Liver (tissue), 8 donors: ENCODE measurements at regions not wholly inside any gene's neighbourhood (a gene's known extent, or its start where the extent isn't known, plus 50 kb on each side); places are given as distances from the start of the nearest gene placed in this dataset.

Experiments used
- DNase-seq: peaks from one replicate; pipeline ENCODE4 v3.0.0-alpha.2; 2017; ENCODE audit warnings: low spot score
- H3K27ac ChIP-seq, 2 donors: one replicate each; pipeline ENCODE4 v1.7.0; 2013; ENCODE audit warnings: inconsistent platforms in 2 of 2, low read length in 2 of 2, control low read depth in 1 of 2, low read depth in 1 of 2, mild to moderate bottlenecking in 1 of 2
- H3K27me3 ChIP-seq, 4 donors: one replicate each; pipeline versions ENCODE4 v1.6.1 to v1.7.0; 2013; ENCODE audit warnings: low read length in 3 of 4, inconsistent platforms in 1 of 4, mild to moderate bottlenecking in 1 of 4, moderate library complexity in 1 of 4; ENCODE audit not compliant: control insufficient read depth in 4 of 4, insufficient read depth in 4 of 4
- H3K36me3 ChIP-seq, 4 donors: one replicate each; pipeline versions ENCODE4 v1.6.1 to v1.7.0; 2013; ENCODE audit warnings: low read length in 3 of 4, mild to moderate bottlenecking in 3 of 4, low read depth in 1 of 4, moderate library complexity in 1 of 4; ENCODE audit not compliant: control insufficient read depth in 4 of 4, insufficient read depth in 3 of 4
- H3K4me1 ChIP-seq, 4 donors: one replicate each; pipeline versions ENCODE4 v1.6.1 to v1.7.0; 2013; ENCODE audit warnings: low read length in 3 of 4, mild to moderate bottlenecking in 3 of 4, moderate library complexity in 1 of 4; ENCODE audit not compliant: control insufficient read depth in 4 of 4, insufficient read depth in 4 of 4
- H3K4me3 ChIP-seq, 3 donors: one replicate each; pipeline versions ENCODE4 v1.6.1 to v1.7.0; 2013; ENCODE audit warnings: low read length in 3 of 3, control low read depth in 1 of 3, low read depth in 1 of 3, mild to moderate bottlenecking in 1 of 3
- H3K9ac ChIP-seq, 2 donors: one replicate each; pipeline ENCODE4 v1.7.0; 2013; ENCODE audit warnings: low read length in 2 of 2, mild to moderate bottlenecking in 2 of 2, moderate library complexity in 2 of 2, control low read depth in 1 of 2, low read depth in 1 of 2
- H3K9me3 ChIP-seq, 4 donors: one replicate each; pipeline versions ENCODE4 v1.6.1 to v1.7.0; 2013; ENCODE audit warnings: low read length in 3 of 4; ENCODE audit not compliant: control insufficient read depth in 4 of 4
- ATF3 ChIP-seq: IDR thresholded peaks from 2 replicates; pipeline ENCODE4 v1.6.1; 2016; ENCODE audit warnings: antibody characterized with exemption
- EGR1 ChIP-seq, 2 donors: IDR thresholded peaks; 2 replicates each; pipeline ENCODE4 v1.6.1; 2016 to 2018; ENCODE audit warnings: antibody characterized with exemption in 2 of 2, low read depth in 2 of 2
- FOXA1 ChIP-seq: IDR thresholded peaks from 2 replicates; pipeline ENCODE4 v1.6.1; 2016; ENCODE audit warnings: antibody characterized with exemption
- FOXA2 ChIP-seq: IDR thresholded peaks from 2 replicates; pipeline ENCODE4 v1.6.1; 2016; ENCODE audit warnings: antibody characterized with exemption
- GABPA ChIP-seq, 2 donors: IDR thresholded peaks in 1 of 2; conservative IDR thresholded peaks in 1 of 2; 2 replicates each; pipeline ENCODE4 v1.6.1; 2016; ENCODE audit warnings: antibody characterized with exemption in 2 of 2, mild to moderate bottlenecking in 1 of 2, moderate library complexity in 1 of 2
- HNF4A ChIP-seq, 2 donors: conservative IDR thresholded peaks; 2 replicates each; pipeline ENCODE4 v1.6.1; 2016; ENCODE audit warnings: antibody characterized with exemption in 2 of 2, mild to moderate bottlenecking in 2 of 2
- HNF4G ChIP-seq: IDR thresholded peaks from 2 replicates; pipeline ENCODE4 v1.6.1; 2016; ENCODE audit warnings: antibody characterized with exemption
- NR2F2 ChIP-seq: IDR thresholded peaks from 2 replicates; pipeline ENCODE4 v1.6.1; 2016; ENCODE audit warnings: antibody characterized with exemption
- RAD21 ChIP-seq, 2 donors: IDR thresholded peaks; 2 replicates each; pipeline ENCODE4 v1.6.1; 2016; ENCODE audit warnings: antibody characterized with exemption in 2 of 2, mild to moderate bottlenecking in 2 of 2
- REST ChIP-seq: IDR thresholded peaks from 2 replicates; pipeline ENCODE4 v1.6.1; 2016; ENCODE audit warnings: antibody characterized with exemption, mild to moderate bottlenecking
- RXRA ChIP-seq, 2 donors: IDR thresholded peaks; 2 replicates each; pipeline ENCODE4 v1.6.1; 2017 to 2018; ENCODE audit warnings: antibody characterized with exemption in 2 of 2, mild to moderate bottlenecking in 1 of 2
- SP1 ChIP-seq: IDR thresholded peaks from 2 replicates; pipeline ENCODE4 v1.6.1; 2018; ENCODE audit warnings: antibody characterized with exemption, mild to moderate bottlenecking
- TAF1 ChIP-seq: conservative IDR thresholded peaks from 2 replicates; pipeline ENCODE4 v1.6.1; 2016; ENCODE audit warnings: antibody characterized with exemption, mild to moderate bottlenecking
- YY1 ChIP-seq: IDR thresholded peaks from 2 replicates; pipeline ENCODE4 v1.6.1; 2016; ENCODE audit warnings: antibody characterized with exemption, mild to moderate bottlenecking
- WGBS: extraction: QIAGEN DNeasy Blood & Tissue Kit; methylation state at CpG from one replicate; pipeline ENCODE4 v1.1.7; 2013; 5-methylcytosine and 5-hydroxymethylcytosine counted together
- TF ChIP-seq, protein P1 (sequence below): IDR thresholded peaks from 2 replicates; pipeline ENCODE4 v1.6.1; 2016; ENCODE audit warnings: antibody characterized with exemption
- TF ChIP-seq, protein P2 (sequence below): fragments of 150-350 bp; IDR thresholded peaks from 2 replicates; pipeline ENCODE4 v1.5.1; 2017; ENCODE audit warnings: improper control_type of control experiment, low read depth, low read length; ENCODE audit not compliant: missing input control
- donor health status: healthy.
- donor health status: healthy.
- donor health status: healthy.
- donor health status: healthy.
- donor health status: healthy.

- Histone ChIP-seq H3K27ac (no peak overlapping the region), H3K9ac (no peak overlapping the region), H3K4me1 (peaks cover 2 to 13% (median 8%) of the 10 kb centered on the region in 4 donors), H3K4me3 (no peak overlapping the region), H3K27me3 (no peaks in the 10 kb centered on the region), H3K36me3 (no peaks in the 10 kb centered on the region), H3K9me3 (no peaks in the 10 kb centered on the region)
- TF ChIP-seq YY1 (no peak), HNF4A (conservative IDR thresholded peaks at IDR 0.05) (no peak), FOXA1 (no peak), ATF3 (no peak), HNF4G (no peak), EGR1 (IDR thresholded peaks at IDR 0.05; ENCODE audit: low read depth in 2 of 2) (no peak), SP1 (no peak), NR2F2 (no peak), RXRA (IDR thresholded peaks at IDR 0.05) (no peak), TAF1 (no peak), RAD21 (IDR thresholded peaks at IDR 0.05) (no peak), FOXA2 (no peak), GABPA (IDR thresholded peaks at IDR 0.05 in 1 of 2, conservative IDR thresholded peaks at IDR 0.05 in 1 of 2) (no peak)
- TF ChIP-seq, protein P1, sequence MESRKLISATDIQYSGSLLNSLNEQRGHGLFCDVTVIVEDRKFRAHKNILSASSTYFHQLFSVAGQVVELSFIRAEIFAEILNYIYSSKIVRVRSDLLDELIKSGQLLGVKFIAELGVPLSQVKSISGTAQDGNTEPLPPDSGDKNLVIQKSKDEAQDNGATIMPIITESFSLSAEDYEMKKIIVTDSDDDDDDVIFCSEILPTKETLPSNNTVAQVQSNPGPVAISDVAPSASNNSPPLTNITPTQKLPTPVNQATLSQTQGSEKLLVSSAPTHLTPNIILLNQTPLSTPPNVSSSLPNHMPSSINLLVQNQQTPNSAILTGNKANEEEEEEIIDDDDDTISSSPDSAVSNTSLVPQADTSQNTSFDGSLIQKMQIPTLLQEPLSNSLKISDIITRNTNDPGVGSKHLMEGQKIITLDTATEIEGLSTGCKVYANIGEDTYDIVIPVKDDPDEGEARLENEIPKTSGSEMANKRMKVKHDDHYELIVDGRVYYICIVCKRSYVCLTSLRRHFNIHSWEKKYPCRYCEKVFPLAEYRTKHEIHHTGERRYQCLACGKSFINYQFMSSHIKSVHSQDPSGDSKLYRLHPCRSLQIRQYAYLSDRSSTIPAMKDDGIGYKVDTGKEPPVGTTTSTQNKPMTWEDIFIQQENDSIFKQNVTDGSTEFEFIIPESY: no peak
- TF ChIP-seq, protein P2, sequence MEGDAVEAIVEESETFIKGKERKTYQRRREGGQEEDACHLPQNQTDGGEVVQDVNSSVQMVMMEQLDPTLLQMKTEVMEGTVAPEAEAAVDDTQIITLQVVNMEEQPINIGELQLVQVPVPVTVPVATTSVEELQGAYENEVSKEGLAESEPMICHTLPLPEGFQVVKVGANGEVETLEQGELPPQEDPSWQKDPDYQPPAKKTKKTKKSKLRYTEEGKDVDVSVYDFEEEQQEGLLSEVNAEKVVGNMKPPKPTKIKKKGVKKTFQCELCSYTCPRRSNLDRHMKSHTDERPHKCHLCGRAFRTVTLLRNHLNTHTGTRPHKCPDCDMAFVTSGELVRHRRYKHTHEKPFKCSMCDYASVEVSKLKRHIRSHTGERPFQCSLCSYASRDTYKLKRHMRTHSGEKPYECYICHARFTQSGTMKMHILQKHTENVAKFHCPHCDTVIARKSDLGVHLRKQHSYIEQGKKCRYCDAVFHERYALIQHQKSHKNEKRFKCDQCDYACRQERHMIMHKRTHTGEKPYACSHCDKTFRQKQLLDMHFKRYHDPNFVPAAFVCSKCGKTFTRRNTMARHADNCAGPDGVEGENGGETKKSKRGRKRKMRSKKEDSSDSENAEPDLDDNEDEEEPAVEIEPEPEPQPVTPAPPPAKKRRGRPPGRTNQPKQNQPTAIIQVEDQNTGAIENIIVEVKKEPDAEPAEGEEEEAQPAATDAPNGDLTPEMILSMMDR: no peak
- 96% methylated on average over 1 of the region's 1 CpG for WGBS
- no peak for DNase-seq
Measured at GRCh38 chr9:104987743-104988142, 59.8 kb upstream of the ABCA1 start.

DNA sequence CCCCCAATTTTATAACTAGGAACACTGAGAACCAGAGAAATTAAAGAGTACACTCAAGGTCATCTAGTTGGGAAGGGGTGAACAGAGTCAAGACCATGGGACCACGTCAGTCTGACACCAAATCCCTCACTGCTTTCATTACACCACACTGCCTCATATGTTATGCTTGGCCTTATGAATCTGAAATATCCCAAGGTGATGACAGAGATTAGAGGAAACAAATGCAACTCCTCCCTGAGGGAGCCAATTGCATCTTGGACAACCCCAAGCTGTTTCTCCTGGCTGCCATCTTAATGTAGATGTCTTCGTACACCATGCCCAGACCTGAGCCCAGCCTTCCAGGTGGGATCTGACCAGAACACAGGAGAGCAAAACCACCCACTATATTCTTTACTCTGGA lies 60.6 kb upstream of the ABCA1 start:
- Histone ChIP-seq H3K36me3 (no peaks in the 10 kb centered on the region), H3K27ac (no peak overlapping the region), H3K9me3 (no peaks in the 10 kb centered on the region), H3K4me3 (no peak overlapping the region), H3K9ac (no peak overlapping the region), H3K4me1 (peaks cover 2 to 13% (median 8%) of the 10 kb centered on the region in 4 donors), H3K27me3 (no peaks in the 10 kb centered on the region)
- DNase-seq: no peak
- no peak for TF ChIP-seq REST
- TF ChIP-seq ATF3: no peak
- no peak for TF ChIP-seq FOXA1
- TF ChIP-seq GABPA (IDR thresholded peaks at IDR 0.05 in 1 of 2, conservative IDR thresholded peaks at IDR 0.05 in 1 of 2): no peak
- TF ChIP-seq, protein P2: no peak
- TF ChIP-seq RAD21 (IDR thresholded peaks at IDR 0.05): no peak
- no peak for TF ChIP-seq TAF1
- TF ChIP-seq EGR1 (IDR thresholded peaks at IDR 0.05; ENCODE audit: low read depth in 2 of 2): no peak
- TF ChIP-seq, protein P1: no peak
- over 99% methylated on average over 2 of the region's 2 CpGs for WGBS
